Sigmoid colon (tissue), 6 donors: ENCODE measurements at regions not wholly inside any gene's neighbourhood (a gene's known extent, or its start where the extent isn't known, plus 50 kb on each side); places are given as distances from the start of the nearest gene placed in this dataset.

ENCODE experiments used
- DNase-seq: peaks from one replicate; pipeline ENCODE4 v3.0.0-alpha.2; 2019
- H3K27ac ChIP-seq, 4 donors: fragments of 200-600 bp; sonication (generic); one replicate each; pipeline ENCODE4 v1.5.1; 2016 to 2019; ENCODE audit warnings: mild to moderate bottlenecking in 1 of 4
- H3K27me3 ChIP-seq, 3 donors: fragments of 200-600 bp; sonication (generic); one replicate each; pipeline ENCODE4 v1.5.1; 2019; ENCODE audit warnings: mild to moderate bottlenecking in 1 of 3
- H3K36me3 ChIP-seq, 4 donors: fragments of 200-600 bp; sonication (generic); one replicate each; pipeline ENCODE4 v1.5.1; 2016 to 2019
- H3K4me1 ChIP-seq, 4 donors: fragments of 200-600 bp; sonication (generic); one replicate each; pipeline ENCODE4 v1.5.1; 2017 to 2019
- H3K4me3 ChIP-seq, 4 donors: fragments of 200-600 bp; sonication (generic); one replicate each; pipeline ENCODE4 v1.5.1; 2017 to 2019; ENCODE audit warnings: mild to moderate bottlenecking in 2 of 4, moderate library complexity in 1 of 4
- H3K9me3 ChIP-seq, 4 donors: fragments of 200-600 bp in 3 of 4; sonication (generic) in 3 of 4; one replicate each; pipeline versions ENCODE4 v1.5.1 to v1.6.1; 2013 to 2019
- EP300 ChIP-seq, 4 donors: sonication (generic); formaldehyde crosslinking; IDR thresholded peaks; one replicate each; pipeline ENCODE4 v1.6.1; 2017; ENCODE audit warnings: antibody characterized with exemption in 4 of 4
- POLR2A ChIP-seq, 2 donors: fragments of 450-650 bp; IDR thresholded peaks; one replicate each; pipeline ENCODE4 v1.6.1; 2016; ENCODE audit warnings: antibody characterized with exemption in 2 of 2, mild to moderate bottlenecking in 2 of 2, moderate library complexity in 2 of 2
- POLR2AphosphoS5 ChIP-seq, 4 donors: sonication (generic); formaldehyde crosslinking; IDR thresholded peaks; one replicate each; pipeline ENCODE4 v1.6.1; 2017; ENCODE audit warnings: antibody characterized with exemption in 4 of 4
- WGBS, 2 donors: extraction: QIAGEN DNeasy Blood & Tissue Kit; methylation state at CpG; one replicate each; pipeline ENCODE4 v1.1.7; 2013; 5-methylcytosine and 5-hydroxymethylcytosine counted together
- intact Hi-C: fragments of 100-400 bp; cut with DNase I; formaldehyde crosslinking; loops from one replicate; pipeline ENCODE4 v1.15.1; 2023
- TF ChIP-seq, protein P1 (sequence below), 4 experiments: fragments of 450-650 bp in 3 of 4; fragments of 200-600 bp in 1 of 4; IDR thresholded peaks; one replicate each; pipeline ENCODE4 v1.5.1; 2016 to 2019; ENCODE audit warnings: antibody characterized with exemption in 4 of 4, mild to moderate bottlenecking in 3 of 4, moderate library complexity in 2 of 4
- donor health status: healthy with polysubstance abuse.
- donor health status: healthy.

DNA sequence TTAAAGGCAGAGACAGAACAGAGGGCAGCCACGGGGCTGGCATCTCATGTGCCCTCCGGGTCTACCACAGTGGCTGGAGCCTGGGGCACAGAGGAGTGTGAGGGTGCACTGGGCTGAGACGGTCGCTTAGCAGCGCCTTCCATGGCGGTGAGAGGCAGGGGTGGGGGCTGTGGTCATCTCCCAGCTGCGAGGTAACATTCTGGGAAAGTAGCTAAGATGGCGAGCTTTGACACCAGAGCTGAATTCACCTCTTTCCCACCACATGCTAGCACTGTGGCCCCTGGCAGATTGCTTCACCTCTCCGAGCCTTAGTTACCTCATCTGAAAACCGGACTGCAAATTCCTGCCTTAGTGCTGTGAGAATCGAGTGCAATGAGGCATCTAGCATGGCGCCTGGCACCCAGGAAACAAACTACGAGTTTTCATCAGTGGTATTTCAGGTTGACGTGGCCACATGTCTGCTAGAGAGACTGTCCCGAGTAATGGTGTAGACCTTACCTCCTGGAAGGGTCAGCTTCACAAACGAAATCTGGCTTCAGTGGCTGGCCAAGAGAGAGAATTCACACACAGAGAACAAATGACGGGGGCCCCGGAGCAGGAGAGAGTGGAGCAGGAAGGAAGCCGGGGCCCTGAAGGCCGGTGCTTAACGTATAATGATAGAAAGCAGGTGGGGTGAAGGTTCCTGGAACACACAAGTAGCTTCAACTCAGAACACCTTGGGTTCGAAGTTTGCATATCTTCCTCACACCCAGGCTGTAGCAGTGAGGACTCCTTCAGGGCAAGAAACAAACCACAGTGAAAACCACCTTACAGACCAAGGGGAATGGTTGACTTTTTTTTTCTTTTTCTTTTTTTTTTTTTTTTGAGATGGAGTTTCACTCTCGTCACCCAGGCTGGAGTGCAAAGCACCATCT lies 63.9 kb upstream of the RPH3AL start:
- Histone ChIP-seq H3K4me1 (peaks cover 0 to 10% (median 8%) of the 10 kb centered on the region in 4 donors), H3K9me3 (no peaks in the 10 kb centered on the region), H3K36me3 (peaks cover 0 to 11% (median 0%) of the 10 kb centered on the region in 4 donors), H3K4me3 (no peak overlapping the region), H3K27me3 (no peaks in the 10 kb centered on the region), H3K27ac (no peak overlapping the region)
- no peak for DNase-seq
- intact Hi-C loops = no loop called here
- 59 to 72% methylated on average over 23 of the region's 23 CpGs for WGBS, 2 donors
- TF ChIP-seq POLR2A (IDR thresholded peaks at IDR 0.05) = no peak
- no peak for TF ChIP-seq POLR2AphosphoS5 (IDR thresholded peaks at IDR 0.05)
- TF ChIP-seq, protein P1, sequence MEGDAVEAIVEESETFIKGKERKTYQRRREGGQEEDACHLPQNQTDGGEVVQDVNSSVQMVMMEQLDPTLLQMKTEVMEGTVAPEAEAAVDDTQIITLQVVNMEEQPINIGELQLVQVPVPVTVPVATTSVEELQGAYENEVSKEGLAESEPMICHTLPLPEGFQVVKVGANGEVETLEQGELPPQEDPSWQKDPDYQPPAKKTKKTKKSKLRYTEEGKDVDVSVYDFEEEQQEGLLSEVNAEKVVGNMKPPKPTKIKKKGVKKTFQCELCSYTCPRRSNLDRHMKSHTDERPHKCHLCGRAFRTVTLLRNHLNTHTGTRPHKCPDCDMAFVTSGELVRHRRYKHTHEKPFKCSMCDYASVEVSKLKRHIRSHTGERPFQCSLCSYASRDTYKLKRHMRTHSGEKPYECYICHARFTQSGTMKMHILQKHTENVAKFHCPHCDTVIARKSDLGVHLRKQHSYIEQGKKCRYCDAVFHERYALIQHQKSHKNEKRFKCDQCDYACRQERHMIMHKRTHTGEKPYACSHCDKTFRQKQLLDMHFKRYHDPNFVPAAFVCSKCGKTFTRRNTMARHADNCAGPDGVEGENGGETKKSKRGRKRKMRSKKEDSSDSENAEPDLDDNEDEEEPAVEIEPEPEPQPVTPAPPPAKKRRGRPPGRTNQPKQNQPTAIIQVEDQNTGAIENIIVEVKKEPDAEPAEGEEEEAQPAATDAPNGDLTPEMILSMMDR (IDR thresholded peaks at IDR 0.05) = no peak
- TF ChIP-seq EP300 (IDR thresholded peaks at IDR 0.05) = no peak

DNA sequence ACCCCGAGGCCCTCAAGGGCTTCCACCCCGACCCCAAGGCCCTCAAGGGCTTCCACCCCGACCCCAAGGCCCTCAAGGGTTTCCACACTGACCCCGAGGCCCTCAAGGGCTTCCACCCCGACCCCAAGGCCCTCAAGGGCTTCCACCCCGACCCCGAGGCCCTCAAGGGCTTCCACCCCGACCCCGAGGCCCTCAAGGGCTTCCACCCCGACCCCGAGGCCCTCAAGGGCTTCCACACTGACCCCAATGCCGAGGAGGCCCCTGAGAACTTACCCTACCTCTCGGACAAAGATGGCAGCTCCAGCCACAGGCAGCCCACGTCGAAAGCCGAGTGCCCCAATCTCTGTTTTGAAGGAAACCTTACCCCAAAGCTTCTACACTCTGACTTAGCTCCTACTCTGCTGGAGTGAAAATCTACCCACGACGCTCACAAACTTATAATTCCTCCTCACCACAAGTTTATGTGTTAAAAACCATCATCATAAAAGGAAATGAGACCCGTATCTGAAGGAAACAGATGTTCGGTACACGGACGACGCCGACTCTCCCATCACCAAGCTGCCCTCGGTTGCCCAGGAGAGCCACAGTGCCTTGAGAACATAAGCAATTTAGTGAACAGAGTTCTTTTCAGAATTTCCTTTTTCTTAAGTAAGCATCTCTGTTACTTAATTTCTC lies 61.2 kb upstream of the RPH3AL start:
- H3K9me3 ChIP-seq = no peaks in the 10 kb centered on the region
- intact Hi-C loops = loop anchor here (5.0 kb wide), 2 partner anchors 568 to 583 kb away; partner anchors contain the start of gene TIMM22
- no peak overlapping the region for H3K4me3 ChIP-seq
- WGBS, 2 donors = 60 to 82% methylated on average over 25 of the region's 25 CpGs
- no peak for DNase-seq
- peaks cover 0 to 11% (median 0%) of the 10 kb centered on the region in 4 donors for H3K36me3 ChIP-seq
- peaks cover 0 to 25% (median 20%) of the 10 kb centered on the region in 4 donors for H3K4me1 ChIP-seq
- H3K27me3 ChIP-seq = no peaks in the 10 kb centered on the region
- no peak for TF ChIP-seq POLR2AphosphoS5 (IDR thresholded peaks at IDR 0.05)
- TF ChIP-seq EP300 (IDR thresholded peaks at IDR 0.05) = no peak
- TF ChIP-seq POLR2A (IDR thresholded peaks at IDR 0.05) = no peak
- TF ChIP-seq, protein P1 (IDR thresholded peaks at IDR 0.05) = no peak
- H3K27ac ChIP-seq = no peak overlapping the region

DNA sequence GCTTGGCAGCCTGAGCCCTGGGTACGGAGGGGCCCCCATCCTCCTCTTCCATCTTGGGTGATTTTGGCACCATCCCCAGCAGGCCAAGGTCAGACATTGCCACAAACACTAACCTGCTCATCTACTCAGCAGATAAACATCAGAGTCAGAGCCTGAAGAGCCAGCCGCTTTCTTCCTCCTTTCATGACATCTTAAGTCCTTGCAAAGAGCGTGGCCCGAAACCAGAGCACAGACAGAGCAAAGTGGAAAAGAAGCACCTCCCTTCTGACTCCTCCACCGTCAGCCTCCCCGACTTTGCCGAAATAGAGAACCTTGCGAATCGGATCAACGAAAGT lies 60.4 kb upstream of the RPH3AL start:
- peak; percentile 50 for DNase-seq
- TF ChIP-seq POLR2A (IDR thresholded peaks at IDR 0.05) = no peak
- TF ChIP-seq, protein P1 (IDR thresholded peaks at IDR 0.05) = no peak
- TF ChIP-seq POLR2AphosphoS5 (IDR thresholded peaks at IDR 0.05) = no peak
- no peak for TF ChIP-seq EP300 (IDR thresholded peaks at IDR 0.05)
- H3K27me3 ChIP-seq = no peaks in the 10 kb centered on the region
- peaks cover 0 to 25% (median 20%) of the 10 kb centered on the region in 4 donors for H3K4me1 ChIP-seq
- intact Hi-C loops = loop anchor here (5.0 kb wide), 2 partner anchors 569 to 584 kb away; partner anchors contain the start of gene TIMM22
- H3K4me3 ChIP-seq = no peak overlapping the region
- peaks cover 0 to 11% (median 0%) of the 10 kb centered on the region in 4 donors for H3K36me3 ChIP-seq
- 76 to 90% methylated on average over 10 of the region's 10 CpGs for WGBS, 2 donors
- no peak overlapping the region for H3K27ac ChIP-seq
- H3K9me3 ChIP-seq = no peaks in the 10 kb centered on the region

DNA sequence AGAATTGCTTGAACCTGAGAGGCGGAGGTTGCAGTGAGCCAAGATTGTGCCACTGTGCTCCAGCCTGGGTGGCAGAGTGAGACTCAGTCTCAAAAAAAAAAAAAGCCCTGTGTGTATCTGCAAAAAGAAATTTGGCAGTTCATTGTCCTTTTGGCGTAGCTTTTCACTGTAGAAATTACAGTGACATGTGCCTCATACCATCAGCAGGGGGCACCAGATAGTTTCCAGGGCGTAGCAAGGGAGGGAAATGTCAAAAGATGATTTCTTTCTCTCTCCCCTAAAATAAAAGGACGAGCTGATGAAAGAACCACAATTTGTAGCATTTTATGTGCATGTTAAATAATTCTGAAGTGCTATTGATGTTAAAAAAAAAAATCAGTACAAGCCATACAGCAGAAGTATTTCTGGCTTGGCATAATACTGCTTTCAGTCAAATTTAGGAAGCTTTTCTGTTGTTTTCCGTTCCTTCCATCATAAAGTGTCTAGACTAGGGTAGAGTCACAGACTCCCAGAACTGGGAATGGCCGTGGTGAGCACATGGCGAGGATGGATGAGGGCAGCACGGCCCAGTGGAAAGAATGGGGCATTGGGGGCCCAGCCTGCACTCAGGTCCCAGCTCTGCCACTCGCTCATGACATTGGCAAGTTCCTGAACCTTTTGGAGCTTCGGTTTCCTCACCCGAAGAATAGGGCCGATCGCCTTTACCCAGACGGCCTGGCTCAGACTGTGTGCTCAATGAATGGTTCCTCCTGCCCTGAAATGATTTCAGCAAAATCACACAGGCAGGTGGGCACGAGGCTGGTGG lies 59.8 kb upstream of the RPH3AL start:
- WGBS, 2 donors = 53 to 63% methylated on average over 15 of the region's 15 CpGs
- intact Hi-C loops = loop anchor here (1.0 to 5.0 kb wide), 3 partner anchors 288 to 585 kb away; partner anchors contain the start of gene TIMM22
- Histone ChIP-seq H3K4me1 (peaks cover 0 to 25% (median 20%) of the 10 kb centered on the region in 4 donors), H3K27ac (peak overlapping the region in 1 of 4 donors; percentile 87), H3K9me3 (no peaks in the 10 kb centered on the region), H3K4me3 (no peak overlapping the region), H3K36me3 (peaks cover 0 to 11% (median 0%) of the 10 kb centered on the region in 4 donors), H3K27me3 (no peaks in the 10 kb centered on the region)
- no peak for DNase-seq
- TF ChIP-seq POLR2A (IDR thresholded peaks at IDR 0.05) (no peak), POLR2AphosphoS5 (IDR thresholded peaks at IDR 0.05) (peak in 1 of 4 donors; percentile 15)
- TF ChIP-seq, protein P1 (IDR thresholded peaks at IDR 0.05) = peak; percentile 57 to 68 (median 67)
